Activated T-helper 1 cell treated with Interleukin-2 at 50 U/mL for 16 hours (primary cell): ENCODE measurements at regions not wholly inside any gene's neighbourhood (a gene's known extent, or its start where the extent isn't known, plus 50 kb on each side); places are given as distances from the start of the nearest gene placed in this dataset.
"Not testable (repeated sequence)": the region's sequence is repeated elsewhere in the genome, so short reads cannot be mapped to it uniquely, and the experiment has no call there.

Experiments used
- DNase-seq: peaks from one replicate; pipeline ENCODE4 v3.0.0-alpha.2; 2020; ENCODE audit warnings: low read depth

GRCh38 chr16:65624229-65624628, 502.4 kb upstream of the CDH11 start:
- no peak for DNase-seq

GRCh38 chr16:65622871-65623270, 501.0 kb upstream of the CDH11 start:
- no peak for DNase-seq

GRCh38 chr16:65622151-65622550, 500.3 kb upstream of the CDH11 start:
- DNase-seq = no peak

GRCh38 chr16:65621640-65622039, 499.8 kb upstream of the CDH11 start:
- no peak for DNase-seq

- DNase-seq = no peak
Measured at GRCh38 chr16:65619606-65620005, 497.7 kb upstream of the CDH11 start.

- no peak for DNase-seq
Measured at GRCh38 chr16:65618931-65619330, 497.1 kb upstream of the CDH11 start.

- DNase-seq = no peak
Measured at GRCh38 chr16:65618333-65618732, 496.5 kb upstream of the CDH11 start.

GRCh38 chr16:65617421-65617820, 495.6 kb upstream of the CDH11 start:
- DNase-seq = no peak

- no peak for DNase-seq
Measured at GRCh38 chr16:65608455-65608854, 486.6 kb upstream of the CDH11 start.

GRCh38 chr16:65604771-65605170, 482.9 kb upstream of the CDH11 start:
- DNase-seq = no peak

GRCh38 chr16:65601781-65602180, 479.9 kb upstream of the CDH11 start:
- no peak for DNase-seq

- DNase-seq = no peak
Measured at GRCh38 chr16:65600629-65601028, 478.8 kb upstream of the CDH11 start.

GRCh38 chr16:65600046-65600445, 478.2 kb upstream of the CDH11 start:
- DNase-seq = no peak

- DNase-seq = no peak
Measured at GRCh38 chr16:65598621-65599020, 476.8 kb upstream of the CDH11 start.

GRCh38 chr16:65583498-65583897, 461.6 kb upstream of the CDH11 start:
- DNase-seq = no peak

GRCh38 chr16:65579050-65579449, 457.2 kb upstream of the CDH11 start:
- no peak for DNase-seq

GRCh38 chr16:65576631-65577030, 454.8 kb upstream of the CDH11 start:
- no peak for DNase-seq

GRCh38 chr16:65576139-65576538, 454.3 kb upstream of the CDH11 start:
- no peak for DNase-seq

- DNase-seq = no peak
Measured at GRCh38 chr16:65574326-65574966, 452.6 kb upstream of the CDH11 start.

GRCh38 chr16:65572156-65572555, 450.3 kb upstream of the CDH11 start:
- DNase-seq = no peak

- no peak for DNase-seq
Measured at GRCh38 chr16:65570261-65570660, 448.4 kb upstream of the CDH11 start.

GRCh38 chr16:65559846-65560245, 438.0 kb upstream of the CDH11 start:
- no peak for DNase-seq

GRCh38 chr16:65549689-65550088, 427.8 kb upstream of the CDH11 start:
- not testable (repeated sequence) for DNase-seq

- no peak for DNase-seq
Measured at GRCh38 chr16:65548470-65548869, 426.6 kb upstream of the CDH11 start.
